HG02763 (cell line): ENCODE measurements at regions not wholly inside any gene's neighbourhood (a gene's known extent, or its start where the extent isn't known, plus 50 kb on each side); places are given as distances from the start of the nearest gene placed in this dataset.

Experiments
- ATAC-seq: cut with Tn5 transposase; IDR thresholded peaks from one replicate; pipeline ENCODE4 v1.9.1; 2021; ENCODE audit warnings: mild to moderate bottlenecking, moderate library complexity; ENCODE audit not compliant: unreplicated experiment

DNA sequence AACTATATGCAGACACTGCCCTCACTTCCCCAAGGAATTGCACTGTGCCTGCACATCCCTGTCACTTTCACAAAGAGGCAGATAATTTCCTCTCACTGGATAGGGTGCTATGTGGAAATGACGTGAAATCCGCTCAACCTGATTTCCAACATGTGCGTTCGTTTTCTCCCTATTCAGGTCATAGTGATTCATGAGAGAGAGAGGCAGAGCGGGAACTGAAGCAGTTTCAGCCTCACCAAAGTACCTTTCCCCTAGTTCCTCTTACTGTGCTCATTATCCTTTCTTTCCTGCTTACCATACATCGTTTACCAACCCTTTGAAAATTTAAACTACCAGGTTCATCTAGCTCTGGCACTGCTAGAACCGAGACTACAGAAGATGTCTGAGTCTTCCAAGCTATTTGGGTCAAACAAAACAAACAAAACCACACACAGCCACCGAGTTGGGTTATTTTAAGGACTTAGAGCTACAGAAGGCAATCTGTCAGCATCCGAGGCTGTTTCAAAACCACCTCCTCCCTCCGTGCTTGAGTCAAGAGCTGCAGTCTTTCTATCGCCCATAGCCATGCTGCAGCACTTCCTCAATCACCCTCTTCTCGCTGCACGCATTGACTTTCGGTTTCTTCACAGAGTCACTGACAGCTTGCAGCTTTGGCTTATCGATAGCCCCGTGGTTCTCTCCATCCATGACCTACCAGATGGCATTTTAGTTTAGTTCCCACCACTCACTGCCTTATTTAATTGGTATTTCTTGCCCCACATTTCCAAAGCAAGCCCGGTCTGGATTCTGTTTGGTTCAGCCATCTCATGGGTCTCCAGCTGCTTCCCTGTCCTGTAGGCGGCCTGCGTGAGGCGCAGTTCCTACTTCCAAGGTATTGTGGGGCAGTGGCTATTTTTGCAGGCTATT is 1395.8 kb downstream of the EFNB2 start:
- peak; percentile 96 for ATAC-seq

DNA sequence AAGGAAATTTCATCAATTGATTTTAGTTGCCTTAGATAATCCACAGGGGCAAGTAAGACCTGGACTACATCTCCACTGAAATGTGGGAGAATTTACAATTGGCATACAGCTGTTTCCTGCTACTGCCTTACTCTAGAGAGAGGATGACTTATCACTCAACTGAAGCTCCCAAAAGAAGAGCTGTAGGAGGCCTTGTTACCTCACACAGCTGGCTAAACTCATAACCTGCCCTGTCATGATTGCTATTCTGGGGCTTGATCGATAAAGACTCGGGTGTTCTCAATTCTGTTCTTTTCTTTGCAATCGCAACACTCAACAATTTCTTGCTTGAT is 1396.4 kb downstream of the EFNB2 start:
- peak; percentile 2 for ATAC-seq

DNA sequence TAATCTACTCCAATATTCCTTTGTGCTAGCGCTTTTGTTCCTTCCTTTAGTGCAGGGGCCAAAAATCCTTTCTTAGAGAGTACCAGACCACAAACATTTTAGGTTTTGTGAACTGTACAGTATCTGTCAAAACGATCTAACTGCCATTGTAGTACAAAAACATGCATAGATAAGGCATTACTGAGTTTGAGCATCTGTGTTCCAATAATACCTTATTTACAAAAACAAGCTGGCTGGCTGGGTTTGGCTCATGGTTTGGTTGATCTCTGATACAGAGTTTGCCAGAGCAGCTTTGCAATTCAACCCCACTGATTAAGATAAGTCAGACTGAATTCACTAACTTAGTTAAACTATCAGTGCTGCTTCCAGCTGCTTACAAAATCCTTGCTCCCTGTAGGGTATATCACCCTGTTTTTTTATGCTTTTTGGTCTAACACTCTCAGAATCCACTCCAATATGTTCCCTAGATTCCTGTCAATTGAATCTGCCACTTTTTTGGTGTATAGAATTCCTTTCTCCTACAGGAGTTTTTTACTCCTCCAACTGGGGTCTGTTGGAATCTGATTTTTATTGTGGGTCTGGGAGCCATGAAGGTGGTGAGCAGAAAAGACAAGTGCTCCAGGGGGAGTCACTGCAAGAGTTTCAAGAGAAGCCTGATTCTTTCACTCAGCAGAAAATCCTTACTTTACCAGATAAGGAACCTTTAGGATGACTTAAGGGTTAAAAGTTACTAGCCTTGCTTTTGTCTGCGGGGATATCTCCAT is 1399.4 kb downstream of the EFNB2 start:
- no peak for ATAC-seq

DNA sequence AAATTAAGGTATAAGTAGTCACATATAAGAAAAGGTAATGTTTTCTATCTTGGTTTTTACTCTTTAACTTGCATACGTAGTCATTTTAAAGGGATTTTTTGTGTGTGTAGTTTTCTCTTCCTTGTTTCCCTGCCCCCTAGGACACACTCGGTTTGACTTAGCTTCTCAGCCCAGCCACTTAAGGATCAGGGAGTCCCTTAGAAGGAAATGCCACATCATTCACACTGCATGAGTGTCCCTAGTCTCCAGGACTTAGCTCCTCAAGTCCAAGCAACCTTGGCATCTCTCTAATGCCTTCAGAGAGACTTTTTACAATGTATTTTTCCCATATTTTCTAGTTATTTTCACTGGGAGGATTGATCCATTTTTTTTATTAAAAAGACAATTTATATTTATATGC is 1407.7 kb downstream of the EFNB2 start:
- ATAC-seq = no peak

DNA sequence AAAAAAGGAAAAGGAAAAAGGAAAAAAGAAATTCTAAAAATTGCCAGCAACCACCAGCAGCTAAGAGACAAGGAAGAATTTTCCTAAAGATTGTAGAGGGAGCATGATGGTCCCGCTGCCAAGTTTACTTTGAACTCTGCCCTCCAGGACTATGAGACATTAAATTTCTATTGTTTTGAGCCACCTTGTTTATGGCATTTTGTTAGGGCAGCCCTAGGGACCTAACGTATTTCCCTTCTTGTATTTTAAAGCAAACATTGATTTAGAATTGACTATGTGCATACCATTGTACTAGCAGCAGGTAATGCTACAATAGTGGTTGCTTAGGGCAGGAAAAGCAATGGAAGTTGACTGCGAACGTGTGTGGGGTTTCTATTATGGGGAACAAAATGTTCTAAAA is 1414.2 kb downstream of the EFNB2 start:
- no peak for ATAC-seq

DNA sequence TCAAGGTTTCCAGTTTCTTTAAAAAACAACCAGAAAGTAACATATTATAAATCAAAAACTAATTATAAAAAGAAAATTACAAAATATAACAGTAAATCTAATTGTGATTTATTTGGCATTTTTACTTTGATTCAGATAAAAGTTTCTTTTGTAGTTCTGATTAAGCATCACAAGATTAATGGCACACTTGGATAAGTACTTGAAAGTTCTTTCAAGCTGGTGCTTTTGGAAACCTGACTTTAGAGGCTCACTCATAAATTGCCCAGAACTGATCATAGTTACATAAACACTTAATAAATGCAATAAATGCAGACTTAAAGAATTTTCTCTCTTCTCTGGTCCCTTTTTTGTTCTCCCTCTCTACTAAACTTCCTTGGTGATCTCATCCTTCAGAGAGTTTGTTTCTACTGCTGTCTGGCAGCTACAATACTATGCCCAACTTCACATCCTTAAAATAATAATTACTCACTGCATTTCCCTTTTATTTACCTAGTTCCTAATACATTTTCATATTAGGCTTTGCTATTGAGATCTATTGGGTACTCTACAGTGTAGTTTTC is 1417.0 kb downstream of the EFNB2 start:
- ATAC-seq = no peak

DNA sequence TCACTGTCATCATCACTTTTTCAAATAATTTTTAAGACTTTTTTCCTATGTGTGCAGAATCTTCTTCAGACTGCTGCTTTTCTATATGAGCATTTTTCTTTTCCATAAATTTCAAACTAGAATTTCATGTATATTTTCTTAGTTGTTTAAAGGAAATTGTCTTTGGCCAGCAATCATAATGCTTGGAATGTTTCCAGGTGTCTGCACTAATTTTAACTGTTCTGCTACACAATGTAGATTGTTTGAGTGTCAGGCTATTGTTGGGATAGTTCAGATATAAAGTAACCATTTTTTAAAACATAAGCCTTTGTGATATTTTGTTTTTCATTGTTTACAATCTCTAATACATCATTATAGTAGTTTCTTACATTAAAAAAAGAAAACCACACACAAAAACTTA is 1418.5 kb downstream of the EFNB2 start:
- ATAC-seq = no peak

DNA sequence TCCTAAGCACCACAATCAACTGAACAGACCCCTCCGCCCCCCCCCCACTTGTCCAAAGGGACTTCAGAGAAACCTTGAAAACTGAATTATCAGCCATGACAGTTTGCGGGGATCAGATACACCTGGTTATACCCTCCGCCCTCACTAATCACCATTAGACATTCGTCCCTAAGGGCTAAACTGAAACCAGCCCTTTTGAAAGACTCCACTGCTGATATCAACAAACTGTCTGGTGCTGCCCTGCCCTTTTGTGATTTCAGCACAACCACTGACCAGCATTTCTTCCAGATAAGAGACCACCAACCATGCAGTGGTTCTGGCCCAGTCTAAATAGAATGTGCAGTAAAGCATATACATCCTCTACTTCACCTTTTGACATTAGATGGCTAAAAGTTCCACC is 1422.9 kb downstream of the EFNB2 start:
- ATAC-seq = no peak

DNA sequence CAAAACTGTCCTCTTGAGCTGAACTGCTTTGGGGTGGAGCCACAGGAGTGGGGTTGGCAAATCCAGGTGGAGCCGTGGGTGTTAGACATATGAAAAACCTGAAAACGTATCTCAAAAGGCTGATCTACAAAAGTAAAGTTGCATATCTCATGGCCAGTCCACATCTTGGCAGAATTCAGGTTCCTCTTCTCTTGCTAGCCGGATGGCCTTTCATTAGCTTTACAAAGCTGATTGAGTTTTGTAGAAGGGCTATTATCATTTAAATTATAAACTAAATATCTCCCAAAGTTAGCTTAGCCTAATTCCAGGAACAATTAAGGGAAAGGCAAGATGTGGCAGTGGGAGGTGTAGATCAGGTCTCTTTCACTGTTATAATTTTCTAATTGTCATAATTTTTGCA is 1427.7 kb downstream of the EFNB2 start:
- no peak for ATAC-seq

DNA sequence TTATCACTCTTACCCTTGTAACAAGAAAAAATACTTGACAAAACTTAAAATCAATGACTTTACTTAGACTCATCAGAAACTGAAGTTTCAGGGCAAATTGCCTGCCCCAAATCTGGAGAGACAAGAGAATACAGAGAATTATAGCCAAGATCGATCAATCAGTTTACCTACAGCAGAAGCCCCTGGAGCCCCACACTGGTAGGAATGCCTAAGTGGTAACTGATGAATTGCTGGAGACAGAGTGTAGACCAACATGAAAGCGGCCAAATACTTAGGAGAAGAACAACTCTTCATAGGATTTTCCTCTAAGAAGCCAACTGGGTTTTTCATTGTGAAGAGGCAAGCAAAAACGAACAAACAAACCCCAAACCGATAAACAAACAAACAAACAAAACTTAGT is 1430.0 kb downstream of the EFNB2 start:
- ATAC-seq = no peak

DNA sequence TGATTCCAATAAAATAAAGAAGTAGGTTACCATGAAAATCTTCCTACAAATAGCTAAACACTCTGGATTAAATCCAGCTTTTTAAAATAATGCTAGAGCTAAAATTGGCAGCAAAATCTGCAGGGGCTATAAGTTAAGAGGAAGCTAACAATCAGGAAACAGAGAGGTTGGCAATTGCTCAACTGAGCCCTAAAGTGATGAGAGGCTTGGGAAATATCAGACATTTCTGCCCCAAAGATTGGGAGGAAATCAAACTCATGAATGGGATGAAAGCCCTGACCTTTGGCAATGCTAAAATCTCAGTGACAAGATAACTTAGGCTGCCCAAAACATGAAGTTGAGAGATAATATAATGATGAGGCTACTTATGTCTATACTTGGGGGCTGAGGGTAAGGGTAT is 1437.9 kb downstream of the EFNB2 start:
- no peak for ATAC-seq

DNA sequence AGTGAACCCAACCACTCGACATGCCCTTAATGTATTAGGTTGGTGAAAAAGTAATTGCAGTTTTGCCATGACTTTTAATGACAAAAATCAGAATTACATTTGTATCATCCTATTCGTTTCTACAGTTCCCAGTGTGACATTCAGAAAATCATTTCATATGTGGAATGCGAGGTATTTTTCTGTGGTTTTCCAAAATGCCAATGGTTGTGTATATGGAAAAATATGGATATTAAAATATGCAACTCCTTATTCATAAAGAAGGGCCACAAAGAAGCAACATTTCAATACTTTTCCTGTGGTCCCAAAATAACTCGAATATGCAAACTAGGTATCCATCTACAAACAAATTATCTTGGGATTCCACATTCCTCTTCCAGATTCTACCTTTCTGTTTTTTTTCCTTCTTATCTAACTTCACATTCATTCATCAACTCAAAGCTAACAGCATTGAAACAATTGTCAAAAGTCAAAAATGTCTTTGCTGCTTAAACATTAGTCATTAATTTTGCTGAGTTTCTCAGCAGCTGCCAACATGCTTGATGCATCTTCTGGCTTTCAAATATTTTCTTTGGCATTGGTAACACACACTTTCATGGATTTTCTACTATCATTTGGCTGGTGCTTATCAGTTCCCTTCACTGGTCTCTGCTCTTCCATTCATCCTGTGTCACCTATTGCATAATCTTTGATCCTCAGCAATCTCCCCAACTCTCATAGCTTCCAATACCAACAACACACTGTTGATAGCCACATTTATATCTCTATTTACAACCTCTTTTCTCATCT is 1445.4 kb downstream of the EFNB2 start:
- no peak for ATAC-seq

DNA sequence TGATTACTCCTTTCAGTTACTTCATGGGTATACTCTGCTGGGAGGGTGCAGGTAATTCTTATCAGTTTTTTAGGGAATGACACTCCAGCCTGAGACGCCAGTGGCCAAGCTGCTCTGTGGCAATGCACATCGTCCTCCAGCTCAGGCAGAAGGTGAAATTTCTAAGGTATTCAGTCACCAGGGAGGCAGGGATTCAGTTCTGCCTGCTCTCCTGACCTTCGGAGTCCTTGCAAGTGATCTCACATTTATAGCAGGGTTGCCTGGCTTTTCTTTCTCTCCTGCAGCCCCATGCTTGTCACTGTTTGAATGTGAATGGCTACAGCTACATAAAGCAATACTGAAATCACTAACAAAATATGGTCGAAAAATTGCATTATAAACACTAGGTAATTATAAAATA is 1447.5 kb downstream of the EFNB2 start:
- ATAC-seq = no peak

DNA sequence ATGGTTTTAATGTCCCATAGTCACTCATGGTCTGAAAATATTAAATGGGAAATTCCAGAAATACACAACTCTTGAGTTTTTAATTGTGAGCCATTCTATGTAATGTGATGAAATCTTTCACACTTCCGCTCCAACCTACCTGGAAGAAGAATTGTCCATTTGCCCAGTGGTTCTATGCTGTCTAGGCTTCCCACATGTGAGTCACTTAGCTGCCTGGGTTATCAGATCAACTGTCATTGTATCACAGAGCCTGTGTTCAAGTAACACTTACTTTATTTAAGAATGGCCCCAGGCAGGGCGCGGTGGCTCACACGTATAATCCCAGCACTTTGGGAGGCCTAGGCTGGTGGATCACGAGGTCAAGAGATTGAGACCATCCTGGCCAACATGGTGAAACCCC is 1450.5 kb downstream of the EFNB2 start:
- ATAC-seq = no peak

DNA sequence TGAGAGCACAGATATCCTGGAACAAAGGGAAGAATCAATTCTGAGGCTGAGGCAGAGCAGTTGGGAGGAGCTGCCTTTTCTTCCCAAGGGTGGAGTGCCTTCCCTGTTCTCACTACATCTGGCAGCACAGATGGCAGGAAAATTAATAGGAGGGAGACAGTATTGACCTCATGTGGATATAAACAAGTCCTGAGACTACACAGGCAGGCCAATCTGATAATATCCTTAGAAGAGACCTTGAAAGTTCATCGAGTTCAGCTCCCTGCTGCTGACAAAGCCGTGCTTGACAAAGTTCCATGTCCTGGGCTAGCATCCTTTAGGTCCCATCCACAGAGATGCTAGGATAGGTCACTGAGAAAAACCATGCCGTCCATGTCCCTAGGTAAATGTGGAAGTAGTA is 1451.5 kb downstream of the EFNB2 start:
- no peak for ATAC-seq

DNA sequence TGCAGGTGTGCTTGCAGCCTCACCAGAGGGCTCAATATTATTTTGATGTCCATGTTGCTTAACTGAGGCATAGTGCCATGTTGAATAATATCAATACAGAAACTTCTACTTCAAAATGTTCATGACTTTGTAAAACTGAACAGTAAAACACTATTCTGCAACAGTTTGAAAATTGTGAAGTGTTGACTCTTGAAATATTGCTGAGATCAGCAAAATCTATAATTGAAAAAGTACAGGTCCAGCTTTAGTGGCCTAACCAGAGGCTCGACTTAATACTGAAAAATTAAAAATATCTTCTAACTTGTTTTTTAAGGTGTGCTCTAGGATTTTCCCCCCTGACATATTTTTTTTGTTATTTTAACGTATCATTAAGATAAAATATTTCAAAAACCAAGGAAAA is 1460.7 kb downstream of the EFNB2 start:
- ATAC-seq = no peak

DNA sequence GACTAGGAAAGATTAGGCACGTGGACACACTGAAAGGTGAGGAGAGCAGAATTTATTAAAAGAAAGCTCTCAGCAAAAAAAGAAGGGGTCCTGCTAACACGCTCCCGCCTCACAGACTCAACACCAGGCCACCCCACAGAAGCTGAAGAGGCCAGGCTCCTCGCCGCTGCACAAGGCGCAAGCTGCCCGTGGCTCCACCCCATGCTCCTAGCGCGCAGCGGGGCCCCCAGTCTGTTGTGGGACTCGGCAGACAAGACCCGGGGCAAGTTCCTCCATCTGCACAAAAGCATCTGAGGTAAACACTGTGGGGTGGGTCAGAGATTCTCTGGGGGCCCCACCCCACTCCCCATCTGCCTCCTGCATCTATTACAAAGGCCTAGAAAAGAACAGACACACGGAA is 1462.4 kb downstream of the EFNB2 start:
- ATAC-seq = no peak

DNA sequence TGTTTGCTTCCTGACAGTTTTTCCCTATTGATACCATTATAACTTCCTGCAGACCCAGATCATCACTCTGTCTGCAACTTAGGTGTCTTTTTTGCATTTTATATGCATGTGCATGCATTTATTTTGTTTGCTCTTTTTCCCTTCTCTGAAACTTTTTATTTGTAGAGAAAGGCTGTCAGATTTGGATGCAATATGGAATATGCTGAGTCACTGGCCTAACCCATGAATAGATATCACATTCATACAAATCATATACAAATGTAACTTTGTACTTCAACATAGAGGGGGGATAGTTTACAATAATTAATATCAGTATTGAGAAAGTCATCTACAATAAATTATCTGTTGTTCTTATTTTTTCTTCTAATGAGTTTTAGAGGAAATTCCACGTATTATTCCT is 1465.0 kb downstream of the EFNB2 start:
- ATAC-seq = no peak

DNA sequence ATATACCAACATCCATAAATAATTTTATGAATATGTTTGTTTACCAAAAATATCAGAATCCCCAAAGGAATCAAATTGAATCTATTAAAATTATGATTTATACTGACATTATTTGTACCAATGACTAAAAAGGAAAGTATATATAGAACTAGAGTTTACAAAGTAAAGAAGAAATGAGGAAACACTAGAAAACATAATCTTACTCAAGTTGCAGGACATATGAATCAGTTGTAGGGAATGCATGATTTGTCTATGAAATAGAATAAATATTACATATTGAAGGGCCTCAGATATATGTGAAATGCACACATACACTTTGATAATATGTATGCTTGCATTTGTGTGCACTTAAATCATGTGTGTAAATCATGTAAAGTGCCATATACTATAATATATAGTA is 1466.4 kb downstream of the EFNB2 start:
- ATAC-seq = no peak

DNA sequence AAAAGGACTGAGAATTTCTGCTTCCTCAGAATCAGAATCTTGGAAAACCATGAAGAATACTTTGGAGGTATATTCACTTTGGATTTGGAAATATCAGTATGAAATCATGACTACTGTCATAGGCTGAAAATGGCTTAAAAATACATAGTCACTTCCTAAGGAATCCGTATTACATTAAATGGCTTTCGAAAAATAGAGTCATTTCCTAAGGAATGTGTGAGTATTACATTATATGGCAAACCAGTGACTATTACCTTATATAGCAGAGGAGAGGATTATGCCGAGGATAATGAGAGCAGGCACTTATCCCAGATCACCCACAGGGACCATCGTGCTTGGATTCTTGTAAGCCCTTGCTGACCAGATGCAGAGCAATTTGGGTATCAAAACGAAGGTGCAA is 1471.8 kb downstream of the EFNB2 start:
- no peak for ATAC-seq

DNA sequence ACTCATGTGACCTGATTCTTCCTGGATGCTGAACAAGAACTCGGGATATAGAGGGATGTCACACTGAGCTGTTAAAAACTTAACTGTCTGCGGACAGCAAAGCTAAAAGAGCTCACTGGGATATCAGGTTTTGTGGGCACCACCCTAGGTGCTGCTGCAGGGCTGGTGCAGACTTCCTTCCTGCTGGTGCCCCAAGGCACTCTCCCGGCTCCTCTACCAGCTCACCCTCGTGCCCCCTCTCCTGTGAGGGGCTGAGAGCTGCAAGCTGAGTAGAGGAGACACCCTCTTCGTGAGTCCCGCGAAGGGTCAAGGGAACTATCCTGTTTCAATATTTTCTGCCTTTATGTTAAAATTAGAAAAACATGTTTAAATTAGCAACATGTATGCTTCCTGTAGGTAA is 1475.7 kb downstream of the EFNB2 start:
- no peak for ATAC-seq
